AG04449 (cell line): ENCODE measurements at regions not wholly inside any gene's neighbourhood (a gene's known extent, or its start where the extent isn't known, plus 50 kb on each side); places are given as distances from the start of the nearest gene placed in this dataset.

ENCODE experiments used
- CTCF ChIA-PET: fragments of 350-600 bp; formaldehyde crosslinking; extraction: SDS; loops from one replicate; lab custom pipeline; 2021; ENCODE audit warnings: antibody characterized with exemption; lab: Yijun Ruan, JAX
- POLR2A ChIA-PET: fragments of 400-600, 350-600 bp; formaldehyde crosslinking; extraction: SDS; loops from one replicate; lab custom pipeline; 2020; ENCODE audit warnings: antibody characterized with exemption, inconsistent platforms; lab: Yijun Ruan, JAX
- DNase-seq: peaks from one replicate; pipeline ENCODE4 v3.0.0-alpha.2; 2010; ENCODE audit warnings: low read depth, low spot score
- H3K4me3 ChIP-seq: 2 replicates; pipeline ENCODE4 v1.5.1; 2011; ENCODE audit warnings: low read depth, mild to moderate bottlenecking, control low read depth, low read length
- TF ChIP-seq, protein P1 (sequence below): IDR thresholded peaks from one replicate; pipeline ENCODE4 v1.5.1; 2011; ENCODE audit warnings: mild to moderate bottlenecking, moderate library complexity, low read length, control low read depth, inconsistent platforms; ENCODE audit not compliant: insufficient read depth; ENCODE audit errors: missing control alignments

- ChIA-PET POLR2A (no interaction called here), CTCF (no interaction called here)
- no peak for DNase-seq
- H3K4me3 ChIP-seq: no peak overlapping the region
- TF ChIP-seq, protein P1, sequence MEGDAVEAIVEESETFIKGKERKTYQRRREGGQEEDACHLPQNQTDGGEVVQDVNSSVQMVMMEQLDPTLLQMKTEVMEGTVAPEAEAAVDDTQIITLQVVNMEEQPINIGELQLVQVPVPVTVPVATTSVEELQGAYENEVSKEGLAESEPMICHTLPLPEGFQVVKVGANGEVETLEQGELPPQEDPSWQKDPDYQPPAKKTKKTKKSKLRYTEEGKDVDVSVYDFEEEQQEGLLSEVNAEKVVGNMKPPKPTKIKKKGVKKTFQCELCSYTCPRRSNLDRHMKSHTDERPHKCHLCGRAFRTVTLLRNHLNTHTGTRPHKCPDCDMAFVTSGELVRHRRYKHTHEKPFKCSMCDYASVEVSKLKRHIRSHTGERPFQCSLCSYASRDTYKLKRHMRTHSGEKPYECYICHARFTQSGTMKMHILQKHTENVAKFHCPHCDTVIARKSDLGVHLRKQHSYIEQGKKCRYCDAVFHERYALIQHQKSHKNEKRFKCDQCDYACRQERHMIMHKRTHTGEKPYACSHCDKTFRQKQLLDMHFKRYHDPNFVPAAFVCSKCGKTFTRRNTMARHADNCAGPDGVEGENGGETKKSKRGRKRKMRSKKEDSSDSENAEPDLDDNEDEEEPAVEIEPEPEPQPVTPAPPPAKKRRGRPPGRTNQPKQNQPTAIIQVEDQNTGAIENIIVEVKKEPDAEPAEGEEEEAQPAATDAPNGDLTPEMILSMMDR: no peak
Measured at GRCh38 chr15:93662162-93662885, 569.0 kb upstream of the MCTP2 start.

GRCh38 chr15:93658026-93658816 lies 569.2 kb upstream of the RGMA start:
- CTCF ChIA-PET: no interaction called here
- POLR2A ChIA-PET: no interaction called here
- no peak for DNase-seq
- TF ChIP-seq, protein P1: no peak
- no peak overlapping the region for H3K4me3 ChIP-seq

DNA sequence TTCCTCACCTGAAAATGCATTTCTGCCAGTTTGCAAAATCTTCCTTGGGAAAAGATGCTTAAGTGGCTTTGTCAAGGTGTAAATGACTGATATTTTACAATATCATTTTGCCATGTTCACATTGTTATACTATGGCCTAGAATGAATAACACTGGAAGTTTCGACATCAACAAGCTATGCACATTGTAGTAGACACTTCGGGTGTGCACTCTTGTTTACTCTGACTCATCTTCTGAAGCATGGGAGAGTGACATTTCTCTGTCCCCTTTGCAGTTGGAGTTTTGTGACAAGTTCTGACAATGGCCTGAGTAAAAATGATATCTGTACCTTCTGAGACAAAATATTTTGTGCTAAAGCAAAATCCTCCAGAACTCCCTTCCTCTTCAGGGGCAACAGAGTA lies 567.0 kb upstream of the RGMA start:
- no peak overlapping the region for H3K4me3 ChIP-seq
- POLR2A ChIA-PET: no interaction called here
- no peak for DNase-seq
- CTCF ChIA-PET: no interaction called here
- TF ChIP-seq, protein P1: no peak

GRCh38 chr15:93649691-93650235 lies 560.8 kb upstream of the RGMA start:
- no peak overlapping the region for H3K4me3 ChIP-seq
- POLR2A ChIA-PET: no interaction called here
- CTCF ChIA-PET: no interaction called here
- TF ChIP-seq, protein P1: no peak
- no peak for DNase-seq

DNA sequence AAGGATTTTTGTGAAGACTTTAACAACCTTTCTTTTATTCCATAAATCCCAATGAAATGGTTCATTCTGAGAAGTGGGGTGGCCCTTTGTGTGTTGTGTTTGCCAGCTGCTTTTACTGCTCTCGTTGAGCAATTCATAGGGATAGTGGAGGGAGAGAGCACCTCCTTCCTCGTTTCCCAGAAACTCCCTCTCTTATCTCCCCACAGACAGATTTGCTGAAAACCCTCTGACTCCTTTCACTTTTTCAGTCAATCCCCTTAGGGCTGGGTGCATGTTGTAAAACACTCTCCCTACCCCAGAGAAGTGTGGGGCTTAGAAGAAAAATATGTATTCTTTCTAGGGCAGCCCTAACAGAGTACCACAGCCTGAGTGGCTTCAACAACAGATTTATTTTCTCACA lies 557.2 kb upstream of the RGMA start:
- CTCF ChIA-PET: no interaction called here
- TF ChIP-seq, protein P1: no peak
- no peak for DNase-seq
- POLR2A ChIA-PET: no interaction called here
- H3K4me3 ChIP-seq: no peak overlapping the region

GRCh38 chr15:93645594-93645993 lies 556.6 kb upstream of the RGMA start:
- no peak overlapping the region for H3K4me3 ChIP-seq
- POLR2A ChIA-PET: no interaction called here
- no peak for DNase-seq
- TF ChIP-seq, protein P1: no peak
- CTCF ChIA-PET: no interaction called here
